HG03097 (cell line): ENCODE measurements at regions not wholly inside any gene's neighbourhood (a gene's known extent, or its start where the extent isn't known, plus 50 kb on each side); places are given as distances from the start of the nearest gene placed in this dataset.

ENCODE experiments used
- ATAC-seq: cut with Tn5 transposase; IDR thresholded peaks from one replicate; pipeline ENCODE4 v1.9.1; 2021; ENCODE audit not compliant: unreplicated experiment, low FRiP score

- no peak for ATAC-seq
Measured at GRCh38 chr16:85350973-85351372, 238.7 kb upstream of the CIBAR2 start.

- ATAC-seq, result no peak
Measured at GRCh38 chr16:85353013-85353412, 240.7 kb upstream of the CIBAR2 start.

GRCh38 chr16:85353839-85354685, 241.8 kb upstream of the CIBAR2 start:
- ATAC-seq, result no peak

- ATAC-seq, result no peak
Measured at GRCh38 chr16:85354686-85355514, 242.6 kb upstream of the CIBAR2 start.

GRCh38 chr16:85355515-85355837, 243.2 kb upstream of the CIBAR2 start:
- ATAC-seq, result no peak

- ATAC-seq, result no peak
Measured at GRCh38 chr16:85356157-85356556, 243.9 kb upstream of the CIBAR2 start.

- no peak for ATAC-seq
Measured at GRCh38 chr16:85357323-85357722, 245.1 kb upstream of the CIBAR2 start.

GRCh38 chr16:85357924-85358505, 245.7 kb upstream of the CIBAR2 start:
- no peak for ATAC-seq

- no peak for ATAC-seq
Measured at GRCh38 chr16:85358704-85359146, 246.5 kb upstream of the CIBAR2 start.

- no peak for ATAC-seq
Measured at GRCh38 chr16:85359147-85359822, 247.0 kb upstream of the CIBAR2 start.

GRCh38 chr16:85360323-85361277, 248.3 kb upstream of the CIBAR2 start:
- no peak for ATAC-seq

- no peak for ATAC-seq
Measured at GRCh38 chr16:85361441-85362118, 249.3 kb upstream of the CIBAR2 start.

- ATAC-seq, result no peak
Measured at GRCh38 chr16:85362443-85362842, 250.2 kb upstream of the CIBAR2 start.

GRCh38 chr16:85363427-85363826, 249.7 kb upstream of the GSE1 start:
- ATAC-seq, result no peak

- ATAC-seq, result no peak
Measured at GRCh38 chr16:85363881-85364280, 249.2 kb upstream of the GSE1 start.

GRCh38 chr16:85364323-85365040, 248.6 kb upstream of the GSE1 start:
- ATAC-seq, result no peak

GRCh38 chr16:85365120-85365519, 248.0 kb upstream of the GSE1 start:
- no peak for ATAC-seq

GRCh38 chr16:85366031-85366763, 246.9 kb upstream of the GSE1 start:
- no peak for ATAC-seq
